HCT116 (cell line): ENCODE measurements at regions not wholly inside any gene's neighbourhood (a gene's known extent, or its start where the extent isn't known, plus 50 kb on each side); places are given as distances from the start of the nearest gene placed in this dataset.

Experiments used
- ATAC-seq: fragments of 200-7000 bp; cut with Tn5 transposase; 2 replicates; pipeline ENCODE4 v1.9.1; 2020; ENCODE audit warnings: mild to moderate bottlenecking, moderate library complexity
- BruUV-seq: library from RNA; stranded (reverse); fragments of 400-500 nt; replicated peaks from 2 replicates; lab custom pipeline; 2021; lab: Mats Ljungman, UMichigan
- CTCF ChIA-PET: fragments of 300-600 bp; sonication (Branson Sonifier 250); formaldehyde crosslinking; loops from one replicate; lab custom pipeline; 2021; ENCODE audit warnings: antibody characterized with exemption; lab: Charles Lee
- POLR2A ChIA-PET: fragments of 300-600, 350-600 bp; sonication (Branson Sonifier 250); formaldehyde crosslinking; loops from one replicate; lab custom pipeline; 2021; ENCODE audit warnings: antibody characterized with exemption; lab: Charles Lee
- RAD21 ChIA-PET, 2 experiments: fragments of 300-600 bp; sonication (Branson Sonifier 250); formaldehyde crosslinking; loops; one replicate each; lab custom pipeline; 2023; ENCODE audit warnings: low total read pairs in 2 of 2; ENCODE audit not compliant: uncharacterized antibody in 2 of 2, unreplicated experiment in 2 of 2, low non-redundant PET in 1 of 2; lab: Charles Lee
- DNase-seq: peaks from one replicate; pipeline ENCODE4 v3.0.0-alpha.2; 2010; ENCODE audit warnings: low read depth, low spot score
- H2AFZ ChIP-seq: fragments of 200-600 bp; shearing (Covaris generic), sonication (generic); 2 replicates; pipeline ENCODE4 v1.6.1; 2017; ENCODE audit warnings: low read depth, mixed run types, mixed read lengths, antibody characterized with exemption, low read length; ENCODE audit not compliant: poor library complexity, severe bottlenecking
- H3K27ac ChIP-seq: 2 replicates; pipeline ENCODE4 v1.5.1; 2012; ENCODE audit warnings: low read depth, low read length
- H3K27me3 ChIP-seq: fragments of 200-600 bp; sonication (generic); 2 replicates; pipeline ENCODE4 v1.6.1; 2016; ENCODE audit warnings: mixed run types, low read length, mixed read lengths; ENCODE audit not compliant: insufficient read depth
- H3K36me3 ChIP-seq, 2 experiments: fragments of 200-500 bp in 1 of 2; fragments of 200-600 bp in 1 of 2; sonication (Bioruptor generic) in 1 of 2; sonication (generic) in 1 of 2; 2 replicates each; pipeline versions ENCODE4 v1.5.1 to v1.6.1; 2014 to 2016; ENCODE audit warnings: low read length in 2 of 2, inconsistent platforms in 1 of 2, mixed read lengths in 1 of 2, mixed run types in 1 of 2; ENCODE audit not compliant: insufficient read depth in 2 of 2, control insufficient read depth in 1 of 2
- H3K4me1 ChIP-seq, 2 experiments: fragments of 200-600 bp in 1 of 2; sonication (generic) in 1 of 2; 2 replicates each; pipeline versions ENCODE4 v1.5.1 to v1.6.1; 2012 to 2017; ENCODE audit warnings: low read length in 2 of 2, inconsistent platforms in 1 of 2, mild to moderate bottlenecking in 1 of 2, mixed read lengths in 1 of 2, mixed run types in 1 of 2, moderate library complexity in 1 of 2; ENCODE audit not compliant: insufficient read depth in 2 of 2, control insufficient read depth in 1 of 2
- H3K4me2 ChIP-seq: fragments of 200-600 bp; sonication (generic); 2 replicates; pipeline ENCODE4 v1.6.1; 2017; ENCODE audit warnings: mixed run types, low read length, mixed read lengths
- H3K4me3 ChIP-seq, 2 experiments: fragments of 200-600 bp in 1 of 2; sonication (generic) in 1 of 2; replicated peaks in 1 of 2; 2 replicates each; pipeline ENCODE4 v1.5.1; 2011 to 2016; ENCODE audit warnings: low read length in 2 of 2, control low read depth in 1 of 2, low read depth in 1 of 2, mild to moderate bottlenecking in 1 of 2, mixed read lengths in 1 of 2, mixed run types in 1 of 2
- H3K79me2 ChIP-seq: fragments of 200-600 bp; sonication (generic); 2 replicates; pipeline ENCODE4 v1.6.1; 2017; ENCODE audit warnings: mild to moderate bottlenecking, mixed run types, low read length, moderate library complexity, mixed read lengths; ENCODE audit not compliant: insufficient read depth
- H3K9ac ChIP-seq: fragments of 200-600 bp; sonication (generic); 2 replicates; pipeline ENCODE4 v1.6.1; 2016; ENCODE audit warnings: low read length, mixed read lengths
- H3K9me2 ChIP-seq: fragments of 200-600 bp; sonication (generic), shearing (Covaris generic); 2 replicates; pipeline ENCODE4 v1.6.1; 2017; ENCODE audit warnings: mixed run types, mild to moderate bottlenecking, moderate library complexity; ENCODE audit not compliant: insufficient read depth
- H3K9me3 ChIP-seq, 2 experiments: fragments of 200-500 bp in 1 of 2; fragments of 200-600 bp in 1 of 2; sonication (Bioruptor generic) in 1 of 2; sonication (generic) in 1 of 2; 2 replicates each; pipeline ENCODE4 v1.6.1; 2014 to 2017; ENCODE audit warnings: low read length in 2 of 2, mixed read lengths in 2 of 2, inconsistent platforms in 1 of 2, low read depth in 1 of 2, mild to moderate bottlenecking in 1 of 2, mixed run types in 1 of 2, moderate library complexity in 1 of 2; ENCODE audit not compliant: control insufficient read depth in 1 of 2, insufficient read depth in 1 of 2
- H4K20me1 ChIP-seq: fragments of 200-600 bp; sonication (generic), shearing (Covaris generic); 2 replicates; pipeline ENCODE4 v1.6.1; 2017; ENCODE audit warnings: mixed run types, mild to moderate bottlenecking, moderate library complexity; ENCODE audit not compliant: insufficient read depth
- CBX3 ChIP-seq: IDR thresholded peaks from 2 replicates; pipeline ENCODE4 v1.6.1; 2012; ENCODE audit warnings: low read depth
- CEBPB ChIP-seq: IDR thresholded peaks from 2 replicates; pipeline ENCODE4 v1.6.1; 2012; ENCODE audit warnings: low read depth
- ELF1 ChIP-seq: IDR thresholded peaks from 2 replicates; pipeline ENCODE4 v1.6.1; 2012; ENCODE audit warnings: low read depth, borderline replicate concordance
- EZH2 ChIP-seq: fragments of 200-600 bp; sonication (generic); IDR thresholded peaks from 2 replicates; pipeline ENCODE4 v1.6.1; 2017; ENCODE audit warnings: antibody characterized with exemption, mixed run types
- POLR2AphosphoS5 ChIP-seq: IDR thresholded peaks from 2 replicates; pipeline ENCODE4 v1.6.1; 2011; ENCODE audit warnings: mild to moderate bottlenecking, low read depth, low read length, moderate library complexity
- SIN3A ChIP-seq: IDR thresholded peaks from 2 replicates; pipeline ENCODE4 v1.6.1; 2012; ENCODE audit warnings: low read depth
- SP1 ChIP-seq: IDR thresholded peaks from 2 replicates; pipeline ENCODE4 v1.6.1; 2012; ENCODE audit warnings: low read depth
- intact Hi-C: fragments of 100-400 bp; cut with micrococcal nuclease; formaldehyde crosslinking; loops from 2 replicates; pipeline ENCODE4 v1.10.0; 2022
- TF ChIP-seq, protein P1 (sequence below): IDR thresholded peaks from 2 replicates; pipeline ENCODE4 v1.6.1; 2012; ENCODE audit warnings: low read depth
- TF ChIP-seq, protein P2 (sequence below): IDR thresholded peaks from 2 replicates; pipeline ENCODE4 v1.6.1; 2012

DNA sequence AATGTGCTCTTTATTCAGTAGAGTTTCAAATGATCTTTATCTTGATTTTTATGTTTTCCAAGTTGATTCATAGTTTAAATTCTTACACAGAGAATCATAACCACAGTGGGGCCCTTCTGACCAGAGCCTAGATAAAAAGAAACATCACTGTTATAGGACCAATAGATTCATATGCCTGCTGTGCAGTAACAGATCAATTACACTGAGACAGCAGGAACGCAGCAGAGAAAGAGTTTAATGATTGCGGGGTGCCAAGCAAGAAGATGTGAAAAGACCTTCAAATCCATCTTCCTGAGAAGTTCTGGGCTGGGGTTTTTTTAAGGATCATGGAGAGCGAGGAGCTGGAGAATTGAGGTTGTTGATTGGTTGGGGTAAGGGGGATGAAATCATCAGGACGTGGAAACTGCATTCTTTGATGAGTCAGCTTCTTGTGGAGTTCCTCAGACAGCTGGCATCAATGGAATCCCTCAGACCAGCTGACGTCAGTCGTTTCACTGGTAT lies 346.6 kb downstream of the TBC1D4 start:
- no peak for DNase-seq
- no peaks in the 10 kb centered on the region for H3K27me3 ChIP-seq
- H3K4me3 ChIP-seq: no peak overlapping the region
- no peak overlapping the region for H2AFZ ChIP-seq
- H3K9ac ChIP-seq: no peak overlapping the region
- POLR2A ChIA-PET: no interaction called here
- ATAC-seq: no peak
- H3K36me3 ChIP-seq: no peaks in the 10 kb centered on the region
- RAD21 ChIA-PET: no interaction called here
- no peaks in the 10 kb centered on the region for H4K20me1 ChIP-seq
- H3K9me3 ChIP-seq: no peaks in the 10 kb centered on the region; a peak in 1 of 4 replicates
- intact Hi-C loops: no loop called here
- H3K79me2 ChIP-seq: no peaks in the 10 kb centered on the region
- CTCF ChIA-PET: no interaction called here
- H3K4me2 ChIP-seq: no peak overlapping the region
- H3K27ac ChIP-seq: no peak overlapping the region
- H3K9me2 ChIP-seq: no peaks in the 10 kb centered on the region
- BruUV-seq: no TSS peak
- TF ChIP-seq CEBPB: no peak
- no peak for TF ChIP-seq CBX3
- TF ChIP-seq SP1: no peak
- TF ChIP-seq ELF1: no peak
- no peak for TF ChIP-seq EZH2
- TF ChIP-seq, protein P1, sequence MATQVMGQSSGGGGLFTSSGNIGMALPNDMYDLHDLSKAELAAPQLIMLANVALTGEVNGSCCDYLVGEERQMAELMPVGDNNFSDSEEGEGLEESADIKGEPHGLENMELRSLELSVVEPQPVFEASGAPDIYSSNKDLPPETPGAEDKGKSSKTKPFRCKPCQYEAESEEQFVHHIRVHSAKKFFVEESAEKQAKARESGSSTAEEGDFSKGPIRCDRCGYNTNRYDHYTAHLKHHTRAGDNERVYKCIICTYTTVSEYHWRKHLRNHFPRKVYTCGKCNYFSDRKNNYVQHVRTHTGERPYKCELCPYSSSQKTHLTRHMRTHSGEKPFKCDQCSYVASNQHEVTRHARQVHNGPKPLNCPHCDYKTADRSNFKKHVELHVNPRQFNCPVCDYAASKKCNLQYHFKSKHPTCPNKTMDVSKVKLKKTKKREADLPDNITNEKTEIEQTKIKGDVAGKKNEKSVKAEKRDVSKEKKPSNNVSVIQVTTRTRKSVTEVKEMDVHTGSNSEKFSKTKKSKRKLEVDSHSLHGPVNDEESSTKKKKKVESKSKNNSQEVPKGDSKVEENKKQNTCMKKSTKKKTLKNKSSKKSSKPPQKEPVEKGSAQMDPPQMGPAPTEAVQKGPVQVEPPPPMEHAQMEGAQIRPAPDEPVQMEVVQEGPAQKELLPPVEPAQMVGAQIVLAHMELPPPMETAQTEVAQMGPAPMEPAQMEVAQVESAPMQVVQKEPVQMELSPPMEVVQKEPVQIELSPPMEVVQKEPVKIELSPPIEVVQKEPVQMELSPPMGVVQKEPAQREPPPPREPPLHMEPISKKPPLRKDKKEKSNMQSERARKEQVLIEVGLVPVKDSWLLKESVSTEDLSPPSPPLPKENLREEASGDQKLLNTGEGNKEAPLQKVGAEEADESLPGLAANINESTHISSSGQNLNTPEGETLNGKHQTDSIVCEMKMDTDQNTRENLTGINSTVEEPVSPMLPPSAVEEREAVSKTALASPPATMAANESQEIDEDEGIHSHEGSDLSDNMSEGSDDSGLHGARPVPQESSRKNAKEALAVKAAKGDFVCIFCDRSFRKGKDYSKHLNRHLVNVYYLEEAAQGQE: no peak
- no peak for TF ChIP-seq SIN3A
- TF ChIP-seq POLR2AphosphoS5: no peak
- TF ChIP-seq, protein P2, sequence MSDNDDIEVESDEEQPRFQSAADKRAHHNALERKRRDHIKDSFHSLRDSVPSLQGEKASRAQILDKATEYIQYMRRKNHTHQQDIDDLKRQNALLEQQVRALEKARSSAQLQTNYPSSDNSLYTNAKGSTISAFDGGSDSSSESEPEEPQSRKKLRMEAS: no peak
- no peaks in the 10 kb centered on the region for H3K4me1 ChIP-seq
